ENCODE measurements at regions not wholly inside any gene's neighbourhood (a gene's known extent, or its start where the extent isn't known, plus 50 kb on each side); places are given as distances from the start of the nearest gene placed in this dataset.
A peak's percentile ranks its signal among the peaks of the same experiment; 100 is the strongest.

DNA sequence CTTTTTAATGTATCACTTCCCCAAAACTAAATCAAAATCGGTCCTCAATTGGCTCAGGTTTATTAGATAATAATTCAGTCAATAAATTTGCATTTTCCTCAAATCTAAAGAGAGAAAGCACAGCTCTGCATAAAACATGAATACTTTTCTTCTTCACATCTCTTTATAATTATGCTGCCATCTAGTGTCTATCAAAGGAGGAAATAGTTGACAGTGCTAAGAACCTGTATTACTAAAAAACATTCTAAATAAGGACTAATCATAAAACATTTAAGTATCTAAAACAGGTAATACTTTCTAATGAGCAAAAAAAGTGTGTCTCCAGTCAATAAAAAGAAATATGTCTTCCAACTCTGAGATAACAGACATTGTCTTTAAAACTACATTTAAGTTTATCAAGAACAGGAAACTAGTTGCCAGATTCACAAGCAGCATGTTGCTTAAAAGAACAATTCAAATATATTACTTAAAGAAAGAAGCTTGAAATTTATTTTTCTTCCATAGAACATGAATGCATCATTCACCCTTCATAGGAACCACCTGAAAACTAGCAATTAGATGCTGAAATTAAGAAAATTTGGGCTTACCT, 56.5 kb upstream of the DST start:
- H3K36me3 Mint-ChIP-seq (ENCODE audit: low read depth): no peaks in the 10 kb centered on the region
- H3K4me1 ChIP-seq (ENCODE audit: insufficient read depth, low read length): no peaks in the 10 kb centered on the region
- H3K27me3 Mint-ChIP-seq: peaks cover 6% of the 10 kb centered on the region
- no peak overlapping the region for H3K4me3 ChIP-seq (ENCODE audit: low read length)
- ChIA-PET POLR2A (no interaction called here), CTCF (no interaction called here)
- H3K27ac Mint-ChIP-seq: no peak overlapping the region
- H3K9me3 ChIP-seq (ENCODE audit: control insufficient read depth in 1 of 2, insufficient read depth in 1 of 2, low read length in 2 of 2): no peaks in the 10 kb centered on the region
- intact Hi-C loops (cut with DNase I, micrococcal nuclease): no loop called here
- H3K9me3 Mint-ChIP-seq: no peaks in the 10 kb centered on the region
- H3K27me3 ChIP-seq (ENCODE audit: control insufficient read depth in 1 of 2, insufficient read depth in 2 of 2, low read length in 2 of 2): peaks cover 0 to 2% of the 10 kb centered on the region in 2 experiments
- H3K27ac ChIP-seq (ENCODE audit: low read depth in 1 of 2, low read length in 2 of 2): no peak overlapping the region
- no peak overlapping the region for H3K4me3 Mint-ChIP-seq
- DNase-seq: peak in 2 of 14 experiments; percentile 1 to 2
- ATAC-seq (ENCODE audit: poor library complexity): no peak
- H3K4me1 Mint-ChIP-seq (ENCODE audit: low read depth): no peaks in the 10 kb centered on the region
- TF ChIP-seq, protein P1, sequence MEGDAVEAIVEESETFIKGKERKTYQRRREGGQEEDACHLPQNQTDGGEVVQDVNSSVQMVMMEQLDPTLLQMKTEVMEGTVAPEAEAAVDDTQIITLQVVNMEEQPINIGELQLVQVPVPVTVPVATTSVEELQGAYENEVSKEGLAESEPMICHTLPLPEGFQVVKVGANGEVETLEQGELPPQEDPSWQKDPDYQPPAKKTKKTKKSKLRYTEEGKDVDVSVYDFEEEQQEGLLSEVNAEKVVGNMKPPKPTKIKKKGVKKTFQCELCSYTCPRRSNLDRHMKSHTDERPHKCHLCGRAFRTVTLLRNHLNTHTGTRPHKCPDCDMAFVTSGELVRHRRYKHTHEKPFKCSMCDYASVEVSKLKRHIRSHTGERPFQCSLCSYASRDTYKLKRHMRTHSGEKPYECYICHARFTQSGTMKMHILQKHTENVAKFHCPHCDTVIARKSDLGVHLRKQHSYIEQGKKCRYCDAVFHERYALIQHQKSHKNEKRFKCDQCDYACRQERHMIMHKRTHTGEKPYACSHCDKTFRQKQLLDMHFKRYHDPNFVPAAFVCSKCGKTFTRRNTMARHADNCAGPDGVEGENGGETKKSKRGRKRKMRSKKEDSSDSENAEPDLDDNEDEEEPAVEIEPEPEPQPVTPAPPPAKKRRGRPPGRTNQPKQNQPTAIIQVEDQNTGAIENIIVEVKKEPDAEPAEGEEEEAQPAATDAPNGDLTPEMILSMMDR (IDR thresholded peaks at IDR 0.05): peak; percentile 28
- no peaks in the 10 kb centered on the region for H3K36me3 ChIP-seq (ENCODE audit: insufficient read depth, low read length)

DNA sequence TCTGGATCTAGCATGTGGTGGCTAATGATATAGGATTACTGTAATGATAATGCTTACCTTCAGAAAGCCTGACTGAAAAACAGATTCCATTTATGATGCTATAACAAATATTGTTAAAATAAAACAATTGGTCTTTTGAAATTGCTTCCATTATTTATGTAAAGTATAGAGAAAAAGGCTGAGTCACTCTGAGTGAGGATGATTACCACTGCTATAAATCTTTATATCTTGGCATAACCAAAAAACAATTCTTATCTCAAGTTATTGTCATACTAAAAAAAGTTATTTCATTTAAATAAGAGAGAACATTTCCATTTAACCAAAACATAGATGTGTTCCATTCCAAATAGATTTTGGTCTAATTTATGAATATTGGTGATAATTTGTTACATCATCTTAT, 53.0 kb upstream of the DST start:
- TF ChIP-seq, protein P1 (IDR thresholded peaks at IDR 0.05): no peak

DNA sequence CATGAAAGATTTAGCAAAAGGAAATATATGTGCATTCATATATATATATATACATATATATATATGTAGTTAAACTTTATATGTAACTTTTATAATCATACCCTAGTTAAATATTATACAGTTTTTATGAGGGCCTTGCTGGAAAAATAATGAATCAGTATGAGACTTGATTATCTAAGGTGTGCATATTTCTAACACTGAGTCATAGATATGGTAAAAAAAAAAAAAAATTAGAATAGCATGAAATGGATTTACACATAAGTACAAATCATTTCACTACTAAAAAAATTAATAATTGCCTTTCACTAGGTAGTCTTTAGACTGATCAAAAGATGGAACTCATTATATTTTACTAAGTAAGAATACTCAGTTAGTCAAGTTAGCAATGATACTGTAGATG, 51.3 kb upstream of the DST start:
- H3K27me3 Mint-ChIP-seq: peaks cover 3% of the 10 kb centered on the region
- no peak overlapping the region for H3K27ac Mint-ChIP-seq
- no peak for ATAC-seq (ENCODE audit: poor library complexity)
- Histone ChIP-seq H3K27me3 (ENCODE audit: control insufficient read depth in 1 of 2, insufficient read depth in 2 of 2, low read length in 2 of 2) (peaks cover 0 to 2% of the 10 kb centered on the region in 2 experiments), H3K4me1 (ENCODE audit: insufficient read depth, low read length) (no peaks in the 10 kb centered on the region), H3K9me3 (ENCODE audit: control insufficient read depth in 1 of 2, insufficient read depth in 1 of 2, low read length in 2 of 2) (no peaks in the 10 kb centered on the region), H3K4me3 (ENCODE audit: low read length) (no peak overlapping the region), H3K27ac (ENCODE audit: low read depth in 1 of 2, low read length in 2 of 2) (no peak overlapping the region), H3K36me3 (ENCODE audit: insufficient read depth, low read length) (no peaks in the 10 kb centered on the region)
- CTCF ChIA-PET: no interaction called here
- no peaks in the 10 kb centered on the region for H3K36me3 Mint-ChIP-seq (ENCODE audit: low read depth)
- POLR2A ChIA-PET: no interaction called here
- TF ChIP-seq, protein P1 (IDR thresholded peaks at IDR 0.05): no peak
- no peaks in the 10 kb centered on the region for H3K4me1 Mint-ChIP-seq (ENCODE audit: low read depth)
- no peaks in the 10 kb centered on the region for H3K9me3 Mint-ChIP-seq
- DNase-seq: no peak
- H3K4me3 Mint-ChIP-seq: no peak overlapping the region
- intact Hi-C loops (cut with DNase I, micrococcal nuclease): no loop called here

More for the DNA sequence above, 53.0 kb upstream of the DST start:
- Mint-ChIP-seq H3K36me3 (ENCODE audit: low read depth) (no peaks in the 10 kb centered on the region), H3K4me1 (ENCODE audit: low read depth) (no peaks in the 10 kb centered on the region), H3K9me3 (no peaks in the 10 kb centered on the region), H3K27me3 (peaks cover 6% of the 10 kb centered on the region), H3K4me3 (no peak overlapping the region), H3K27ac (no peak overlapping the region)
- POLR2A ChIA-PET: no interaction called here
- Histone ChIP-seq H3K4me3 (ENCODE audit: low read length) (no peak overlapping the region), H3K4me1 (ENCODE audit: insufficient read depth, low read length) (no peaks in the 10 kb centered on the region), H3K27ac (ENCODE audit: low read depth in 1 of 2, low read length in 2 of 2) (no peak overlapping the region), H3K36me3 (ENCODE audit: insufficient read depth, low read length) (no peaks in the 10 kb centered on the region), H3K9me3 (ENCODE audit: control insufficient read depth in 1 of 2, insufficient read depth in 1 of 2, low read length in 2 of 2) (no peaks in the 10 kb centered on the region), H3K27me3 (ENCODE audit: control insufficient read depth in 1 of 2, insufficient read depth in 2 of 2, low read length in 2 of 2) (peaks cover 0 to 2% of the 10 kb centered on the region in 2 experiments)
- intact Hi-C loops (cut with DNase I, micrococcal nuclease): no loop called here
- ATAC-seq (ENCODE audit: poor library complexity) (no peak), DNase-seq (no peak)
- CTCF ChIA-PET: no interaction called here
